Trophoblast cell (in vitro differentiated cells and primary cell): ENCODE measurements at regions not wholly inside any gene's neighbourhood (a gene's known extent, or its start where the extent isn't known, plus 50 kb on each side); places are given as distances from the start of the nearest gene placed in this dataset.
"Not testable (repeated sequence)": the region's sequence is repeated elsewhere in the genome, so short reads cannot be mapped to it uniquely, and the experiment has no call there.

ENCODE experiments used
- DNase-seq, 2 donors: peaks; one replicate each; pipeline ENCODE4 v3.0.0-alpha.2; 2016
- H2AFZ ChIP-seq: 2 replicates; pipeline ENCODE4 v1.6.1; 2013; ENCODE audit warnings: low read length, moderate library complexity, mild to moderate bottlenecking; ENCODE audit not compliant: insufficient read depth, poor library complexity
- H2AK5ac ChIP-seq: 2 replicates; pipeline ENCODE4 v1.6.1; 2013; ENCODE audit warnings: mild to moderate bottlenecking, low read length
- H2BK120ac ChIP-seq: 2 replicates; pipeline ENCODE4 v1.6.1; 2013; ENCODE audit warnings: low read length, mild to moderate bottlenecking, moderate library complexity; ENCODE audit not compliant: insufficient read depth, poor library complexity
- H2BK12ac ChIP-seq: 2 replicates; pipeline ENCODE4 v1.6.1; 2013; ENCODE audit warnings: mild to moderate bottlenecking, low read length, moderate library complexity
- H2BK5ac ChIP-seq: 2 replicates; pipeline ENCODE4 v1.6.1; 2013; ENCODE audit warnings: low read length, low read depth, moderate library complexity, mild to moderate bottlenecking; ENCODE audit not compliant: poor library complexity
- H3K14ac ChIP-seq: 2 replicates; pipeline ENCODE4 v1.6.1; 2013; ENCODE audit warnings: mild to moderate bottlenecking, low read length
- H3K18ac ChIP-seq: 2 replicates; pipeline ENCODE4 v1.6.1; 2013; ENCODE audit warnings: mild to moderate bottlenecking, low read length
- H3K23ac ChIP-seq: 2 replicates; pipeline ENCODE4 v1.6.1; 2013; ENCODE audit warnings: low read length
- H3K27ac ChIP-seq: 2 replicates; pipeline ENCODE4 v1.5.1; 2013; ENCODE audit warnings: low read depth, mild to moderate bottlenecking, inconsistent platforms, low read length, moderate library complexity
- H3K27me3 ChIP-seq: 2 replicates; pipeline ENCODE4 v1.6.1; 2013; ENCODE audit warnings: inconsistent platforms, mild to moderate bottlenecking, low read length, moderate library complexity; ENCODE audit not compliant: insufficient read depth
- H3K36me3 ChIP-seq, 2 experiments: 1 replicate in 1 of 2; 2 replicates in 1 of 2; pipeline ENCODE4 v1.6.1; 2013; ENCODE audit warnings: low read length in 2 of 2, mild to moderate bottlenecking in 2 of 2, moderate library complexity in 1 of 2; ENCODE audit not compliant: insufficient read depth in 2 of 2, control insufficient read depth in 1 of 2
- H3K4ac ChIP-seq: 2 replicates; pipeline ENCODE4 v1.6.1; 2013; ENCODE audit warnings: low read depth, mild to moderate bottlenecking, low read length, moderate library complexity
- H3K4me1 ChIP-seq, 2 experiments: 1 replicate in 1 of 2; 2 replicates in 1 of 2; pipeline ENCODE4 v1.6.1; 2013; ENCODE audit warnings: low read length in 2 of 2, mild to moderate bottlenecking in 2 of 2, moderate library complexity in 1 of 2; ENCODE audit not compliant: insufficient read depth in 2 of 2, control insufficient read depth in 1 of 2
- H3K4me2 ChIP-seq: 2 replicates; pipeline ENCODE4 v1.6.1; 2013; ENCODE audit warnings: inconsistent platforms, mild to moderate bottlenecking, low read length, moderate library complexity
- H3K4me3 ChIP-seq: 2 replicates; pipeline ENCODE4 v1.5.1; 2013; ENCODE audit warnings: mild to moderate bottlenecking, low read depth, low read length, inconsistent platforms
- H3K79me1 ChIP-seq: one replicate; pipeline ENCODE4 v1.6.1; 2013; ENCODE audit warnings: low read length
- H3K79me2 ChIP-seq: 2 replicates; pipeline ENCODE4 v1.6.1; 2013; ENCODE audit warnings: low read length, mild to moderate bottlenecking; ENCODE audit not compliant: control insufficient read depth, insufficient read depth, poor library complexity
- H3K9ac ChIP-seq: 2 replicates; pipeline ENCODE4 v1.6.1; 2013; ENCODE audit warnings: mild to moderate bottlenecking, low read length
- H3K9me3 ChIP-seq: 2 replicates; pipeline ENCODE4 v1.6.1; 2013; ENCODE audit warnings: low read depth, mild to moderate bottlenecking, control low read depth, inconsistent platforms, low read length; ENCODE audit not compliant: insufficient read depth
- H4K12ac ChIP-seq: 2 replicates; pipeline ENCODE4 v1.6.1; 2013; ENCODE audit warnings: low read depth, mild to moderate bottlenecking, low read length, moderate library complexity
- H4K8ac ChIP-seq: 2 replicates; pipeline ENCODE4 v1.6.1; 2013; ENCODE audit warnings: low read depth, mild to moderate bottlenecking, low read length, moderate library complexity
- H4K91ac ChIP-seq: one replicate; pipeline ENCODE4 v1.6.1; 2013; ENCODE audit warnings: low read depth, mild to moderate bottlenecking, low read length, moderate library complexity
- WGBS: extraction: QIAGEN DNeasy Blood & Tissue Kit; methylation state at CpG from one replicate; pipeline ENCODE4 v1.1.7; 2013; ENCODE audit warnings: missing lambda C conversion rate; ENCODE audit not compliant: insufficient read length, insufficient coverage; ENCODE audit errors: extremely low coverage; 5-methylcytosine and 5-hydroxymethylcytosine counted together

DNA sequence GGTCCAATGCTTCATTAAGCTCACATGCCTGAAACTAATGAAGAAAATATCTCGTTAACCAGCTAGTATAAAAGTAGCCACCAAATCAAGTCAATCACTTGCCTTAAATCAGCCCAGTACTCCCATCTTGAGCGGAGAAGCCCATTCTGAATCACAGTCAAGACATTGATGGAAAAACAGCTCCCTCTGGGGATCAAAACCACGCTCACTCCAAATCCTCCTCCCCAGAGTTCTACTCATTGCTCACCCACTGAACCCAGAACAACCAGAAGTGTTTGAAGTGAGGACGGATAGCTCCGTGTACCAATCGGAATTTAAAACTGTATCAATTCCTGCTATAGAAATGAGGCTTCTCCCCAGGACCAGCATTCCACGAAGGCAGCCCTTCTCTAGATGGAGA is 163.3 kb downstream of the UNC93B1 start:
- H3K4me2 ChIP-seq, H3K79me1 ChIP-seq, H3K4ac ChIP-seq, DNase-seq, H4K12ac ChIP-seq, H2BK120ac ChIP-seq, H3K36me3 ChIP-seq, H2BK5ac ChIP-seq, H3K9ac ChIP-seq, H2BK12ac ChIP-seq, H3K79me2 ChIP-seq, H3K23ac ChIP-seq, H3K4me1 ChIP-seq, H3K18ac ChIP-seq, H3K9me3 ChIP-seq, H2AK5ac ChIP-seq, H3K4me3 ChIP-seq, H4K91ac ChIP-seq, H3K14ac ChIP-seq, H3K27ac ChIP-seq, H2AFZ ChIP-seq, H4K8ac ChIP-seq, H3K27me3 ChIP-seq: not testable (repeated sequence)
- WGBS, result no CpG with 5 or more reads among the region's 7 CpGs

DNA sequence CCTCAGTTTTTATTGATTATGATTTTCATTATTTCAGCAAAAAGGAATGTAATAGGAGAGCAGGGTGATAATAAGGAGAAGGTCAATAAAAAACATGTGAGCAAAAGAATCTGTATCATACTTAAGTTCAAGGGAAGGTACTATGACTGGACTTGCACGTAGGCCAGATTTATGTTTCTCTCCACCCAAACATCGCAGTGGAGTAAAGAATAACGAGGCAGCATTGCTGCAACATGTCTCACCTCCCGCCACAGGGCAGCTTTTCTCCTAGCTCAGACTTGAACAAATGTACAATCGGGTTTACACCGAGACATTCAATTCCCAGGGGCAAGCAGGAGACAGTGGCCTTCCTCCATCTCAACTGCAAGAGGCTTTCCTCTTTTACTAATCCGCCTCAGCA is 155.7 kb upstream of the ALDH3B2 start:
- H4K91ac ChIP-seq, H3K18ac ChIP-seq, H3K4me1 ChIP-seq, DNase-seq, H3K79me1 ChIP-seq, H2BK120ac ChIP-seq, H3K27me3 ChIP-seq, H3K4me3 ChIP-seq, H2AFZ ChIP-seq, H3K9ac ChIP-seq, H2AK5ac ChIP-seq, H3K23ac ChIP-seq, H3K14ac ChIP-seq, H3K36me3 ChIP-seq, H4K8ac ChIP-seq, H3K4ac ChIP-seq, H2BK5ac ChIP-seq, H3K79me2 ChIP-seq, H3K27ac ChIP-seq, H4K12ac ChIP-seq, H2BK12ac ChIP-seq, H3K9me3 ChIP-seq, H3K4me2 ChIP-seq: not testable (repeated sequence)
- WGBS, result no CpG with 5 or more reads among the region's 7 CpGs

DNA sequence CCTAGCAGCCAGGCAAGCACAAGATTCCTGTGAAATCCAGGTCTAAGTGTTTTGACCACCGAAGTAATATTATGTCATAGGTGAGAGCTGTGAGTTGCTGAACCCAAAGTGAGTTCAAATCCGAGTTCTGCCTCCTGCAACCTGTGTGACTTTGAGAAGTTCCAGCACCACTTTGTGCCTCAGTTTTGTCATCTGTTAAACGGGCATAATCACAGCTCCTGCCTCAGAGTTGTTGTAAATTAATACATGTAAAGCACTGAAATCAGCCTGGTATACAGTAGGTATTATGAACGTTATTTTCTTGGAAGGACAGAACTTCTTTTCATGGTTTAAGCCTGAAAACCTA is 152.5 kb upstream of the ALDH3B2 start:
- H3K9ac ChIP-seq, H3K27me3 ChIP-seq, H2AK5ac ChIP-seq, H3K4me3 ChIP-seq, H4K91ac ChIP-seq, H2AFZ ChIP-seq, H3K4me2 ChIP-seq, H4K12ac ChIP-seq, H3K14ac ChIP-seq, H3K4ac ChIP-seq, H3K4me1 ChIP-seq, H3K9me3 ChIP-seq, H2BK5ac ChIP-seq, DNase-seq, H3K23ac ChIP-seq, H2BK120ac ChIP-seq, H3K79me1 ChIP-seq, H3K79me2 ChIP-seq, H3K36me3 ChIP-seq, H4K8ac ChIP-seq, H3K27ac ChIP-seq, H3K18ac ChIP-seq, H2BK12ac ChIP-seq: not testable (repeated sequence)
- WGBS, result no CpG with 5 or more reads among the region's 4 CpGs

DNA sequence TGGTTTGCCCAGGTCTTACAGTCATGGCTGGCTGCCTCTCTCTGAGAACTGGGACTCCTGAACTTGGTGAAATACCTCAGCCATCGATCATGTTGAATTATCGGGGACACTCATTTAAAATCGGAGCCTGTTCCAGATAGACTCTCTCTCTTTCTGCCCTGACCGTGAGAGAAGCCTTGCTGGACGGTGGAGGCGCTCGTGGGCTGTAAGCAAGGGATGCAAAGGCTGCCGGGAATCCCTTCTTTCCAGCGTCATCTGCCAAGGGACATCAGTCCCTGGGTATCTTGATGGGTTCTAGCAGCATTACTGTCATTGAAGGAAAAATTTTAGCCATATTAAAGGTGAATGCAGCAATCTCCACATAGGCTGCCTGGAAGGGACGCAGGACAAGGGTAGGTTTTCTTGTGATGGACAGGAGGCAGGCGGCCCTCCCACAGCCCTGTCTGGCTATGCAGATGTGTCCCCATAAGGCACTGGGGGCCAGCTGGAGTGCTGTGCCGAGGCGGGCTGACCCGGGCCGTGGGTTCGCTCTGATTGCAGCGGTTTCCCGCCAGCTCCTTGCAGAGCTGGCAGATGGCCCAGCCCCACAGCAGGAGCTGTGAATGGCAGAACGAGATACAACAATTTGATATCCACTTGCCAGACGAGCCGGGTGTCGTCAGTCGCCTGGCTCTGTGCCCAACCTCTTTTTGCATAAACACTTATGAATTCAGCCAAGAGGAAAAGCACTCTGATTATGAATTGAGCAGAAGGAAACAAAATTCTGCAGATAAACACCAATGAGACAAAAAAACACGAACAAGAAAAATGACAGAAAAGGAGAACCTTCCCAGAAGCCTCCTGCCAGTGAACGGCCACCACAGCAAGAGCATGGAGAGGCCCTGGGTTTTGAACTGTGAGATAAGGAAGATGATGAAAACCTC is 151.9 kb upstream of the ALDH3B2 start:
- H3K9ac ChIP-seq, H4K12ac ChIP-seq, H3K27me3 ChIP-seq, H3K4me1 ChIP-seq, H3K79me2 ChIP-seq, H2AK5ac ChIP-seq, H2BK12ac ChIP-seq, H3K9me3 ChIP-seq, H2BK5ac ChIP-seq, H3K27ac ChIP-seq, H3K4ac ChIP-seq, H3K79me1 ChIP-seq, H2BK120ac ChIP-seq, H3K4me2 ChIP-seq, H3K36me3 ChIP-seq, H3K14ac ChIP-seq, H4K91ac ChIP-seq, H2AFZ ChIP-seq, H4K8ac ChIP-seq, H3K18ac ChIP-seq, H3K4me3 ChIP-seq, H3K23ac ChIP-seq: not testable (repeated sequence)
- WGBS, result no CpG with 5 or more reads among the region's 25 CpGs
- peak in 1 of 2 donors; percentile 1 for DNase-seq
